Endodermal cell (in vitro differentiated cells): ENCODE measurements at regions not wholly inside any gene's neighbourhood (a gene's known extent, or its start where the extent isn't known, plus 50 kb on each side); places are given as distances from the start of the nearest gene placed in this dataset.

Experiments
- DNase-seq: peaks from one replicate; pipeline ENCODE4 v3.0.0-alpha.2; 2017
- H3K27ac ChIP-seq: 2 replicates; pipeline ENCODE4 v1.5.1; 2013; ENCODE audit warnings: mild to moderate bottlenecking, low read depth, low read length, moderate library complexity
- H3K27me3 ChIP-seq: 2 replicates; pipeline ENCODE4 v1.6.1; 2013; ENCODE audit warnings: mild to moderate bottlenecking, low read length, moderate library complexity; ENCODE audit not compliant: insufficient read depth, control insufficient read depth, poor library complexity, severe bottlenecking
- H3K36me3 ChIP-seq: 2 replicates; pipeline ENCODE4 v1.7.0; 2013; ENCODE audit warnings: mild to moderate bottlenecking, low read length, moderate library complexity; ENCODE audit not compliant: control insufficient read depth, insufficient read depth
- H3K4me1 ChIP-seq: one replicate; pipeline ENCODE4 v1.7.0; 2013; ENCODE audit warnings: low read length; ENCODE audit not compliant: control insufficient read depth, insufficient read depth
- H3K4me3 ChIP-seq: 2 replicates; pipeline ENCODE4 v1.5.1; 2013; ENCODE audit warnings: mild to moderate bottlenecking, low read length, moderate library complexity
- H3K9ac ChIP-seq: 2 replicates; pipeline ENCODE4 v1.6.1; 2013; ENCODE audit warnings: mild to moderate bottlenecking, low read length, moderate library complexity; ENCODE audit not compliant: poor library complexity, severe bottlenecking; ENCODE audit errors: extremely low read depth
- H3K9me3 ChIP-seq: 2 replicates; pipeline ENCODE4 v1.6.1; 2013; ENCODE audit warnings: mild to moderate bottlenecking, low read length, moderate library complexity; ENCODE audit not compliant: control insufficient read depth
- H3K27ac Mint-ChIP-seq: 2 replicates; pipeline ENCODE4 v1.8.0; 2020; ENCODE audit warnings: mixed read lengths
- H3K27me3 Mint-ChIP-seq: 2 replicates; pipeline ENCODE4 v1.8.0; 2021; ENCODE audit warnings: mild to moderate bottlenecking, mixed read lengths; ENCODE audit not compliant: insufficient read depth
- H3K36me3 Mint-ChIP-seq: 2 replicates; pipeline ENCODE4 v1.8.0; 2020; ENCODE audit warnings: low read depth, mixed read lengths
- H3K4me1 Mint-ChIP-seq: 2 replicates; pipeline ENCODE4 v1.8.0; 2020; ENCODE audit warnings: mixed read lengths
- H3K4me3 Mint-ChIP-seq: 2 replicates; pipeline ENCODE4 v1.8.0; 2020; ENCODE audit warnings: mild to moderate bottlenecking, moderate library complexity, mixed read lengths
- H3K9me3 Mint-ChIP-seq: 2 replicates; pipeline ENCODE4 v1.8.0; 2020; ENCODE audit warnings: mild to moderate bottlenecking, mixed read lengths
- WGBS, 2 experiments: methylation state at CpG; one replicate each; pipeline versions ENCODE4 v1.1.5 to v1.1.7; 2013; ENCODE audit warnings: missing lambda C conversion rate in 2 of 2, mixed read lengths in 1 of 2; ENCODE audit not compliant: insufficient coverage in 1 of 2, insufficient read length in 1 of 2; 5-methylcytosine and 5-hydroxymethylcytosine counted together
- TF ChIP-seq, protein P1 (sequence below): fragments of 200-600 bp; sonication (generic); conservative IDR thresholded peaks from 2 replicates; pipeline ENCODE4 v1.5.0; 2021; ENCODE audit warnings: antibody characterized with exemption, mild to moderate bottlenecking

DNA sequence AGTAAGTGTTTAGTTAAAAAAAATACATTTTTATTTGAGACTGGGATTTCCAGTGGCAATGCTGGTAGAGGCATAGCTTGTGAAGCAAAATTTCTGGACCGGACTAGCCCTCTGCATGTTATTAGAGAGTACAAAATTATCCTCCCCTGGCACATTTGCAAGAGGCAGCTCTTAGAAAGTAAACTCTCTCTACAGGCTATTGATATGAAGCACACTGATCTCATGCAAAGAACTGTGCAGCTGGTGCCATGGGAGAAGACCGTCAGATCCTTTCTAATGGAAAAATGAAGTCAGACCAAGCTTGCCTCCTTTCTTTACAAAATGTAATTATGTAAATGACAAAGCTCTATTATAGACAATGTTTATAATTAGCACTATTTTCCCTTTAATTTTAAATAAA, 2717.2 kb downstream of the PCDH7 start:
- Histone ChIP-seq H3K4me1 (no peaks in the 10 kb centered on the region), H3K27ac (no peak overlapping the region), H3K9me3 (no peaks in the 10 kb centered on the region), H3K36me3 (no peaks in the 10 kb centered on the region), H3K9ac (no peak overlapping the region), H3K4me3 (no peak overlapping the region), H3K27me3 (no peaks in the 10 kb centered on the region)
- Mint-ChIP-seq H3K27ac (no peak overlapping the region), H3K27me3 (no peaks in the 10 kb centered on the region), H3K9me3 (no peaks in the 10 kb centered on the region), H3K4me3 (no peak overlapping the region), H3K4me1 (no peaks in the 10 kb centered on the region), H3K36me3 (no peaks in the 10 kb centered on the region)
- TF ChIP-seq, protein P1, sequence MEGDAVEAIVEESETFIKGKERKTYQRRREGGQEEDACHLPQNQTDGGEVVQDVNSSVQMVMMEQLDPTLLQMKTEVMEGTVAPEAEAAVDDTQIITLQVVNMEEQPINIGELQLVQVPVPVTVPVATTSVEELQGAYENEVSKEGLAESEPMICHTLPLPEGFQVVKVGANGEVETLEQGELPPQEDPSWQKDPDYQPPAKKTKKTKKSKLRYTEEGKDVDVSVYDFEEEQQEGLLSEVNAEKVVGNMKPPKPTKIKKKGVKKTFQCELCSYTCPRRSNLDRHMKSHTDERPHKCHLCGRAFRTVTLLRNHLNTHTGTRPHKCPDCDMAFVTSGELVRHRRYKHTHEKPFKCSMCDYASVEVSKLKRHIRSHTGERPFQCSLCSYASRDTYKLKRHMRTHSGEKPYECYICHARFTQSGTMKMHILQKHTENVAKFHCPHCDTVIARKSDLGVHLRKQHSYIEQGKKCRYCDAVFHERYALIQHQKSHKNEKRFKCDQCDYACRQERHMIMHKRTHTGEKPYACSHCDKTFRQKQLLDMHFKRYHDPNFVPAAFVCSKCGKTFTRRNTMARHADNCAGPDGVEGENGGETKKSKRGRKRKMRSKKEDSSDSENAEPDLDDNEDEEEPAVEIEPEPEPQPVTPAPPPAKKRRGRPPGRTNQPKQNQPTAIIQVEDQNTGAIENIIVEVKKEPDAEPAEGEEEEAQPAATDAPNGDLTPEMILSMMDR = no peak
- no peak for DNase-seq
- 88% methylated on average over 2 of the region's 2 CpGs; no CpG with 5 or more reads in 1 of the 2 experiments for WGBS, 2 experiments

GRCh38 chr4:33446953-33447352, 2726.8 kb downstream of the PCDH7 start:
- TF ChIP-seq, protein P1 = no peak
- DNase-seq = no peak
- Mint-ChIP-seq H3K4me1 (no peaks in the 10 kb centered on the region), H3K27ac (no peak overlapping the region), H3K36me3 (no peaks in the 10 kb centered on the region), H3K4me3 (no peak overlapping the region), H3K27me3 (no peaks in the 10 kb centered on the region), H3K9me3 (no peaks in the 10 kb centered on the region)
- H3K36me3 ChIP-seq = no peaks in the 10 kb centered on the region
- H3K27ac ChIP-seq = no peak overlapping the region
- H3K9ac ChIP-seq = no peak overlapping the region
- H3K4me1 ChIP-seq = no peaks in the 10 kb centered on the region
- no peaks in the 10 kb centered on the region for H3K27me3 ChIP-seq
- H3K4me3 ChIP-seq = no peak overlapping the region
- WGBS, 2 experiments = 100% methylated on average over 1 of the region's 2 CpGs; no CpG with 5 or more reads in 1 of the 2 experiments
- H3K9me3 ChIP-seq = no peaks in the 10 kb centered on the region

- Mint-ChIP-seq H3K9me3 (no peaks in the 10 kb centered on the region), H3K27me3 (no peaks in the 10 kb centered on the region), H3K27ac (no peak overlapping the region), H3K4me1 (no peaks in the 10 kb centered on the region), H3K4me3 (no peak overlapping the region), H3K36me3 (no peaks in the 10 kb centered on the region)
- 90% methylated on average over 3 of the region's 3 CpGs; no CpG with 5 or more reads in 1 of the 2 experiments for WGBS, 2 experiments
- Histone ChIP-seq H3K27me3 (no peaks in the 10 kb centered on the region), H3K4me1 (no peaks in the 10 kb centered on the region), H3K4me3 (no peak overlapping the region), H3K9ac (no peak overlapping the region), H3K27ac (no peak overlapping the region), H3K9me3 (no peaks in the 10 kb centered on the region), H3K36me3 (no peaks in the 10 kb centered on the region)
- TF ChIP-seq, protein P1 = no peak
- no peak for DNase-seq
Measured at GRCh38 chr4:33448948-33449347, 2728.8 kb downstream of the PCDH7 start.
